ENCODE measurements at regions not wholly inside any gene's neighbourhood (a gene's known extent, or its start where the extent isn't known, plus 50 kb on each side); places are given as distances from the start of the nearest gene placed in this dataset.

DNA sequence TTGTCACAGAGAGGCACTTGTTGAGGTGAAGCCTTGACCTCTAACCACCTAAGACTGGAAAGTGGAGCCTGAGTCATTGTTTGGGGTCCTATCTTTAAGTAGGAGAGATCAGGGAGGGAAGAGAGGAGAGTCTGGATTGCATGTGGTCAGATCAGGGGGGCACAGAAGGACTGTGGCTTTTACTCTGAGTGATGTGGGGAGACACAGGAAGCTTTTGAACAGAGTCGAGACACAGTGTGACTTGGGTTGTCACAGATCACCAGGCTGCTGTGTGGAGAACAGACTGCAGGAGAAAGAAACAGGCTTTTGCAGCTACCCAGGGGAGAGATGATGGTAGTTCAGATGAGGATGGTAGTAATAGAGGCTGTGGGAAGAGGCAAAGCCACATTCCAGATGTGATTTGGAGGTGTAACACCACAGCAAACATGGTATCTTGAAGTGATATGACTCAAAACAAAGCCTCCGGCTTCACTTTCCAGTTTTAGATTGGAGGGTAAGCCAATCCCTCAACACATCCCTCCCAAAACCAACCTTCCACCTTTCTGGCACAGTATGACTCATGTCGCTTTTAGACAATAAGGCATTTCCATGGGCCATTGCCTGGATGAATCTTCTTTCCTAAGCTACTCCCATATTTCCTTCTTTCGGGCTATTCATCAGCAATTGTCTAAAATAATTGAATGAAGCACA, 125.8 kb upstream of the SLC44A3 start:
- no peak for TF ChIP-seq POLR2A (IDR thresholded peaks at IDR 0.05; ENCODE audit: low read depth)
- no peak for TF ChIP-seq CTCF (IDR thresholded peaks at IDR 0.05)
